Ovary (tissue), 3 donors: ENCODE measurements at regions not wholly inside any gene's neighbourhood (a gene's known extent, or its start where the extent isn't known, plus 50 kb on each side); places are given as distances from the start of the nearest gene placed in this dataset.

Experiments used
- CTCF ChIP-seq, 3 donors: fragments of 450-650 bp in 2 of 3; fragments of 200-600 bp in 1 of 3; IDR thresholded peaks; one replicate each; pipeline versions ENCODE4 v1.5.1 to v1.8.0; 2016 to 2022; ENCODE audit warnings: antibody characterized with exemption in 3 of 3, mild to moderate bottlenecking in 1 of 3
- EP300 ChIP-seq: sonication (generic); formaldehyde crosslinking; IDR thresholded peaks from one replicate; pipeline ENCODE4 v1.6.1; 2017; ENCODE audit warnings: antibody characterized with exemption
- POLR2A ChIP-seq: fragments of 450-650 bp; IDR thresholded peaks from one replicate; pipeline ENCODE4 v1.6.1; 2017; ENCODE audit warnings: antibody characterized with exemption, mild to moderate bottlenecking, moderate library complexity
- donor health status: DM: no; HTN: no; CAD: no.

- TF ChIP-seq CTCF (IDR thresholded peaks at IDR 0.05) (no peak), EP300 (no peak), POLR2A (no peak)
These were observed 143.5 kb upstream of the IPO9 start for GRCh38 chr1:201685485-201685884.
